ENCODE measurements at regions not wholly inside any gene's neighbourhood (a gene's known extent, or its start where the extent isn't known, plus 50 kb on each side); places are given as distances from the start of the nearest gene placed in this dataset.

GRCh38 chr1:17979815-17980214 is 127.8 kb upstream of the IGSF21 start:
- Mint-ChIP-seq H3K27ac (no peak overlapping the region), H3K27me3 (peaks cover 32% of the 10 kb centered on the region), H3K4me3 (no peak overlapping the region), H3K36me3 (ENCODE audit: low read depth) (peaks cover 2% of the 10 kb centered on the region), H3K4me1 (no peaks in the 10 kb centered on the region)
- DNase-seq (no peak), ATAC-seq (no peak)
- H3K9me3 ChIP-seq (ENCODE audit: control insufficient read depth, low read length, poor library complexity, severe bottlenecking), result no peaks in the 10 kb centered on the region

GRCh38 chr1:17982197-17982596 is 125.4 kb upstream of the IGSF21 start:
- no peaks in the 10 kb centered on the region for H3K9me3 ChIP-seq (ENCODE audit: control insufficient read depth, low read length, poor library complexity, severe bottlenecking)
- ATAC-seq, result no peak
- DNase-seq, result no peak
- Mint-ChIP-seq H3K27me3 (peaks cover 18% of the 10 kb centered on the region), H3K4me1 (no peaks in the 10 kb centered on the region), H3K4me3 (no peak overlapping the region), H3K36me3 (ENCODE audit: low read depth) (peaks cover 2% of the 10 kb centered on the region), H3K27ac (no peak overlapping the region)

GRCh38 chr1:17984583-17984982 is 123.0 kb upstream of the IGSF21 start:
- Mint-ChIP-seq H3K27me3 (peaks cover 12% of the 10 kb centered on the region), H3K27ac (no peak overlapping the region), H3K36me3 (ENCODE audit: low read depth) (peaks cover 2% of the 10 kb centered on the region), H3K4me3 (no peak overlapping the region), H3K4me1 (no peaks in the 10 kb centered on the region)
- no peak for ATAC-seq
- H3K9me3 ChIP-seq (ENCODE audit: control insufficient read depth, low read length, poor library complexity, severe bottlenecking), result no peaks in the 10 kb centered on the region
- DNase-seq, result no peak

- no peak overlapping the region for H3K27ac Mint-ChIP-seq
- peaks cover 12% of the 10 kb centered on the region for H3K27me3 Mint-ChIP-seq
- ATAC-seq (no peak), DNase-seq (no peak)
- H3K36me3 Mint-ChIP-seq (ENCODE audit: low read depth), result peaks cover 2% of the 10 kb centered on the region
- H3K4me1 Mint-ChIP-seq, result no peaks in the 10 kb centered on the region
- no peak overlapping the region for H3K4me3 Mint-ChIP-seq
- no peaks in the 10 kb centered on the region for H3K9me3 ChIP-seq (ENCODE audit: control insufficient read depth, low read length, poor library complexity, severe bottlenecking)
Measured at GRCh38 chr1:17986156-17986555, 121.4 kb upstream of the IGSF21 start.

GRCh38 chr1:17990401-17990800 is 117.2 kb upstream of the IGSF21 start:
- DNase-seq (no peak), ATAC-seq (no peak)
- H3K4me1 Mint-ChIP-seq, result no peaks in the 10 kb centered on the region
- H3K36me3 Mint-ChIP-seq (ENCODE audit: low read depth), result no peaks in the 10 kb centered on the region
- no peaks in the 10 kb centered on the region for H3K9me3 ChIP-seq (ENCODE audit: control insufficient read depth, low read length, poor library complexity, severe bottlenecking)
- no peak overlapping the region for H3K27ac Mint-ChIP-seq
- no peak overlapping the region for H3K4me3 Mint-ChIP-seq
- peaks cover 7% of the 10 kb centered on the region for H3K27me3 Mint-ChIP-seq

DNA sequence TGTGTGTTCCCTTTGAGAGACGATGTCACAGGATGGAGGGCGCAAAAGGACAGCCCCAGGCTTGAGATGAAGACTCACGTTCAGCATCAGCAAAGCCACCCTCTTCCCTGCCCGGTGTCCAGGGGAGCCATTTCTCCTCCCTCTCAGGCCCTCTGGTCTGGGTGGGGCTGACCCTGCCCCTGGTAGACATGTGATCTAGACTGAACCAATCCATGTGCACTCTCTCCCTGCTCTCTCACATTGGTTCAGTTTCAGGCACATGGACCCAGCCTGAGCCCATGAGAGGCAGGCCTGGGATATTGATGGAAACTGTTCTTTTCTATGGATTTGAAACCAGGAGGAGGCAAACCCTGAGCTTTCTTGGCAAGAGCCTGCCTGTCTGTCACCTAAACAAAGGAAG is 115.6 kb upstream of the IGSF21 start:
- no peak for DNase-seq
- Mint-ChIP-seq H3K4me1 (no peaks in the 10 kb centered on the region), H3K27me3 (peaks cover 14% of the 10 kb centered on the region), H3K27ac (no peak overlapping the region), H3K36me3 (ENCODE audit: low read depth) (peaks cover 3% of the 10 kb centered on the region), H3K4me3 (no peak overlapping the region)
- no peak for ATAC-seq
- no peaks in the 10 kb centered on the region for H3K9me3 ChIP-seq (ENCODE audit: control insufficient read depth, low read length, poor library complexity, severe bottlenecking)

- ATAC-seq, result no peak
- no peak for DNase-seq
- Mint-ChIP-seq H3K27me3 (peaks cover 17% of the 10 kb centered on the region), H3K4me3 (no peak overlapping the region), H3K4me1 (no peaks in the 10 kb centered on the region), H3K36me3 (ENCODE audit: low read depth) (peaks cover 3% of the 10 kb centered on the region), H3K27ac (no peak overlapping the region)
- H3K9me3 ChIP-seq (ENCODE audit: control insufficient read depth, low read length, poor library complexity, severe bottlenecking), result no peaks in the 10 kb centered on the region
Measured at GRCh38 chr1:17992800-17993199, 114.8 kb upstream of the IGSF21 start.

DNA sequence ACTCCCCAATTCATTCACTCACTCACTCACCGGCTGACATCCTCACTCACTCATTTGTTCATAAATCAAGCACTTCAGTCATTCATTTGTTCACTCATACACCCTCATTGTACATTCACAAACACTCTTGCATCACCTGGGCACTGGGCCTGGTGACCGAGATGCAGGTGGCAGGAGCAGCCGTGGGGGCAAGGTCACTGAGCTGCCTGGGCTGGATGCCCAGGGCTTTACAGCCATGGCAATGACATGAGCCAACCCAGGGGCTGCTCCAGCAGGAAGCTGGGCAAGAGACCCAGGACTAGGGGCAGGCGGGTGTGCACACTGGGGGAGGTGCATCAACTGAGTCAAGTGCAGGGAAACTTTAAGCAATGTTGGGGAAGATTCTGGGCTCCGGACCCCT is 113.6 kb upstream of the IGSF21 start:
- Mint-ChIP-seq H3K4me1 (no peaks in the 10 kb centered on the region), H3K4me3 (no peak overlapping the region), H3K36me3 (ENCODE audit: low read depth) (peaks cover 3% of the 10 kb centered on the region), H3K27ac (no peak overlapping the region), H3K27me3 (peaks cover 17% of the 10 kb centered on the region)
- ATAC-seq (no peak), DNase-seq (no peak)
- no peaks in the 10 kb centered on the region for H3K9me3 ChIP-seq (ENCODE audit: control insufficient read depth, low read length, poor library complexity, severe bottlenecking)

- no peak overlapping the region for H3K4me3 Mint-ChIP-seq
- H3K27ac Mint-ChIP-seq, result no peak overlapping the region
- peaks cover 3% of the 10 kb centered on the region for H3K36me3 Mint-ChIP-seq (ENCODE audit: low read depth)
- H3K27me3 Mint-ChIP-seq, result peaks cover 19% of the 10 kb centered on the region
- H3K4me1 Mint-ChIP-seq, result no peaks in the 10 kb centered on the region
- DNase-seq, result no peak
- H3K9me3 ChIP-seq (ENCODE audit: control insufficient read depth, low read length, poor library complexity, severe bottlenecking), result no peaks in the 10 kb centered on the region
- ATAC-seq, result no peak
Measured at GRCh38 chr1:17995480-17995879, 112.1 kb upstream of the IGSF21 start.

DNA sequence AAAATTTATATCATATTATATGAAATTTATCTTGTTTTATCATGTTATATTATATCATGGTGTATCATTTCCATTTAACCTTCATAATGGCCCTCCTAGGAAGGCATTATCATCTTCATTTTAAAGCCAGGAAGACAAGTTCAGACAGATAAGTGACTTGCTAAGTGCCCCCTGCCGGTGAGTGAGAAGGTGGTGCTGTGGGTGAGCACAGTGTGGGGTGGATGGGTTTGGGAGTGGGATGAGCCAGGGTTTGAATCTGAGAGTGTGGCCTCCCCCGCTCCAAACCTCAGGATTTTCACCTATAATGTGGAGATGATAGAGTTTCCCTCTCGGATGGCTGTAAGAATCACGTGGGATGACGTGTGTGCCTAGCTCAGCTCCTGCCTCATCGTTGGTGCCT is 108.7 kb upstream of the IGSF21 start:
- H3K4me1 Mint-ChIP-seq, result no peaks in the 10 kb centered on the region
- peaks cover 3% of the 10 kb centered on the region for H3K36me3 Mint-ChIP-seq (ENCODE audit: low read depth)
- no peak for DNase-seq
- no peak overlapping the region for H3K27ac Mint-ChIP-seq
- H3K9me3 ChIP-seq (ENCODE audit: control insufficient read depth, low read length, poor library complexity, severe bottlenecking), result no peaks in the 10 kb centered on the region
- H3K4me3 Mint-ChIP-seq, result no peak overlapping the region
- H3K27me3 Mint-ChIP-seq, result peaks cover 30% of the 10 kb centered on the region
- no peak for ATAC-seq

DNA sequence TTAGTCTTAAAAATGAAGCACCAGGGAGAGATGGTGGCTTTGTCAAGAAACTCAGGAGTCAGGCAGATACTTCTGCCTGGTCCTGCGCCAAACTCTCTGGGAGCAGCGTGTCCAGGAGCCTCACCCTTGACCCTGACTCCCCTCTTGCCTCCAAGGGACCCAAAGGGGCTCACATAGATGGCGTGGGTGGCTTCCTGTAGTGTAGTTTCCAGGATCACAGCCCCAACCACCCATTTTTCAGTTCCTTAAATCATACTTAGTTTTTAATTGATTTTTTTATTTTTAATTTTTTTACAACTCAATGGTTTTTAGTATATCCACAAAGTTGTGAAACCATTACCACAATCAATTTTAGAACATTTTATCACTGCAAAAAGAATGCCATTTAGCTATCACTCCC is 107.7 kb upstream of the IGSF21 start:
- no peak for ATAC-seq
- Mint-ChIP-seq H3K4me1 (no peaks in the 10 kb centered on the region), H3K4me3 (no peak overlapping the region), H3K36me3 (ENCODE audit: low read depth) (peaks cover 3% of the 10 kb centered on the region), H3K27ac (no peak overlapping the region), H3K27me3 (peaks cover 24% of the 10 kb centered on the region)
- H3K9me3 ChIP-seq (ENCODE audit: control insufficient read depth, low read length, poor library complexity, severe bottlenecking), result no peaks in the 10 kb centered on the region
- DNase-seq, result no peak

DNA sequence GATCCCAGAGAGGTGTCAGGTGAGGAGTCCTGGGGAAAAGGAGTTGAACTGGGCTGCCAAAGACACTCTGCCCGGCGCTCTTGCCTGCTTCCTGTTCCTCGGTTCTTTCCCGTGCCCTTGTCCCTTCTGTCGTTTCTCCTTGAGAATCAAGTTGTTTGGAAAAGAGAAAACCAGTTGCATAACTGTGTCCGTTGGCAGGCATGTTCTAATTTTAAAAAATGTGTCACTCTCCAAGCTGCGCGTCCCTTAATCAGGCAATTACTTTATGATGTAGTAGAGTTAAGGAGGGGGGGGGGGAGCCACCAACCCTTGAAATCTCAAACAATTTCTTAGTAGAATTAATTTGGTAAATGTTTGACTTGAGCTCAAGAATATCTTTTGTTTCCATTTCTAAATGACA is 105.9 kb upstream of the IGSF21 start:
- Mint-ChIP-seq H3K36me3 (ENCODE audit: low read depth) (peaks cover under 1% of the 10 kb centered on the region), H3K27ac (no peak overlapping the region), H3K27me3 (peaks cover 30% of the 10 kb centered on the region), H3K4me1 (no peaks in the 10 kb centered on the region), H3K4me3 (no peak overlapping the region)
- no peaks in the 10 kb centered on the region for H3K9me3 ChIP-seq (ENCODE audit: control insufficient read depth, low read length, poor library complexity, severe bottlenecking)
- ATAC-seq, result no peak
- DNase-seq, result no peak

DNA sequence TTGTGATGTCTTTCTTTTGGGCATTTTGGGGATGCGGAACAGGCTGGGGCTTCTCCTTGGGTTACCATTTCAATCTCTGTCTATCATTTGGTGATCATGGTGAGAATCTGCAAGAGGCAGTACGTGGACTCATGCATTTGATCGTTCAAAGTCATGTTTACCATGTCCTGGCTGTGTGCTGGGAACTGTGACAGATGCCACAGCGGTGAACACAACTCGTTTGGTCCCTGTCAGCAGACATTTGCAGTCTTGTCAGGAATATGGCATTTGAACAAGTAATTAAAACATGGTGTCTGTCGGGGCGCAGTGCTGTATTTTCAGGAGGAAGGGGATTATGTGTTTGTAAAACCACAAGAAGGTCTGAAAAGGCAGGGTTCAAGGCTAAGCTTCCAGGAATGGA is 103.3 kb upstream of the IGSF21 start:
- peaks cover 41% of the 10 kb centered on the region for H3K27me3 Mint-ChIP-seq
- H3K4me1 Mint-ChIP-seq, result no peaks in the 10 kb centered on the region
- H3K36me3 Mint-ChIP-seq (ENCODE audit: low read depth), result peaks cover 2% of the 10 kb centered on the region
- no peaks in the 10 kb centered on the region for H3K9me3 ChIP-seq (ENCODE audit: control insufficient read depth, low read length, poor library complexity, severe bottlenecking)
- ATAC-seq (no peak), DNase-seq (no peak)
- no peak overlapping the region for H3K27ac Mint-ChIP-seq
- H3K4me3 Mint-ChIP-seq, result no peak overlapping the region

DNA sequence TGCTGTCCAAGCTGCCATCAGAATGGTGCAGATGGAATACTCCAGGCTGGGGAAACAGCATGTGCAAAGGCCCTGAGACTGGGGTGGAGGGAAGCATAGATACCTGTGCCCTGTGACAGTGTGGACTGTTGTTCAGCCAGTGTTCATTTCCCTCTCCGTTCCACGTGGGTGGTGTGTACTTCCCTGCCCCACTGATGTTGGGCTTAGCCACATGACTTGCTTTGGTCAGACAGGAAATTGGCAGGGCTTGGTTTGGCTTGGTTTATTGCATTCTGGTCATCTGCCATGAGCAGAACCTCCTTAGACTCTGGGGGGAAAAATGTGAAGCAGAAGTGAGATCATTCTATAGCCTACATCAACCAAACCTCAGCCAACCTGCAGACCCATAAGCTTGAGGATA is 102.4 kb upstream of the IGSF21 start:
- Mint-ChIP-seq H3K36me3 (ENCODE audit: low read depth) (peaks cover 2% of the 10 kb centered on the region), H3K4me1 (no peaks in the 10 kb centered on the region), H3K27ac (no peak overlapping the region), H3K4me3 (no peak overlapping the region), H3K27me3 (peaks cover 42% of the 10 kb centered on the region)
- no peaks in the 10 kb centered on the region for H3K9me3 ChIP-seq (ENCODE audit: control insufficient read depth, low read length, poor library complexity, severe bottlenecking)
- DNase-seq, result no peak
- no peak for ATAC-seq
